GM18520 (cell line): ENCODE measurements at regions not wholly inside any gene's neighbourhood (a gene's known extent, or its start where the extent isn't known, plus 50 kb on each side); places are given as distances from the start of the nearest gene placed in this dataset.
"Not testable (repeated sequence)": the region's sequence is repeated elsewhere in the genome, so short reads cannot be mapped to it uniquely, and the experiment has no call there.

ENCODE experiments used
- ATAC-seq: cut with Tn5 transposase; IDR thresholded peaks from one replicate; pipeline ENCODE4 v1.9.1; 2021; ENCODE audit not compliant: unreplicated experiment

DNA sequence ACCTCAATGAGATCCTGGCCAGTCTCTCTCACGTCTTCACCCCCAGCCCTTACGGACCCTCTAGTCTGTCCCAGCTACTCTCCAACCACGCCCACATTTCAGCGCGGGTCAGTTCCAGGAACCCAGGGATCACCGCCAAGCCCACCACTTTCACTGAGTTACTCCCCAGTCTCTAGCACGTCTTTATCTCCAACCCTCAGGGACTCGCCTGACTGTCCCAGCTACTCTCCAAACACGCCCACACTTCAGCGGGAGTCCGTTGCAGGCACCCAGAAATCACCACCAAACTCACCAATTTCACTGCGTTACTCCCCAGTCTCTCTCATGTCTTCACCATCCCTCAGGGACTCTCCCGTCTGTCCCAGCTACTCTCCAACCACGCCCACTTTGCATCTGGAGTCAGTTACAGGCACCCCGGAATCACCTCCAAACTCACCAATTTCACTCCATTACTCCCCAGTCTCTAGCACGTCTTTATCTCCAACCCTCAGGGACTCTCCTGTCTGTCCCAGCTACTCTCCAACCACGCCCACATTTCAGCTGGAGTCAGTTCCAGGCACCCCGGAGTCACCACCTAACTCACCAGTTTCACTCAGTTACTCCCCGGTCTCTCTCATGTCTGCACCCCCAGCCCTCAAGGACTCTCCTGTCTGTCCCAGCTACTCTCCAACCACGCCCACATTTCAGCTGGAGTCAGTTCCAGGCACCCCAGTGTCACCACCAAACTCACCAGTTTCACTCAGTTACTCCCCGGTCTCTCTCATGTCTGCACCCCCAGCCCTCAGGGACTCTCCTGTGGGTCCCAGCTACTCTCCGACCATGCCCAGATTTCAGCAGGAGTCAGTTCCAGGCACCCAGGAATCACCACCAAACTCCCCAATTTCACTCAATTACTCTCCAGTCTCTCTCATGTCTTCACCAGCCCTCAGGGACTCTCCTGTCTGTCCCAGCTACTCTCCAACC is 336.8 kb downstream of the CWH43 start:
- not testable (repeated sequence) for ATAC-seq

DNA sequence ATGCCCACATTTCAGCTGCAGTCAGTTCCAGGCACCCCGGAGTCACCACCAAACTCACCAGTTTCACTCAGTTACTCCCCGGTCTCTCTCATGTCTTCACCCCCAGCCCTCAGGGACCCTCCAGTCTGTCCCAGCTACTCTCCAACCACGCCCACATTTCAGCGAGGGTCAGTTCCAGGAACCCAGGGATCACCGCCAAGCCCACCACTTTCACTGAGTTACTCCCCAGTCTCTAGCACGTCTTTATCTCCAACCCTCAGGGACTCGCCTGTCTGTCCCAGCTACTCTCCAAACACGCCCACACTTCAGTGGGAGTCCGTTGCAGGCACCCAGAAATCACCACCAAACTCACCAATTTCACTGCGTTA is 337.5 kb downstream of the CWH43 start:
- not testable (repeated sequence) for ATAC-seq
